Transverse colon (tissue), 4 donors: ENCODE measurements at regions not wholly inside any gene's neighbourhood (a gene's known extent, or its start where the extent isn't known, plus 50 kb on each side); places are given as distances from the start of the nearest gene placed in this dataset.

ENCODE experiments used
- DNase-seq: peaks from one replicate; pipeline ENCODE4 v3.0.0-alpha.2; 2019
- H3K27ac ChIP-seq, 4 donors: fragments of 200-600 bp; sonication (generic); 2 replicates each; pipeline ENCODE4 v1.5.1; 2016 to 2018; ENCODE audit warnings: inconsistent platforms in 4 of 4
- H3K27me3 ChIP-seq: fragments of 200-600 bp; sonication (generic); 2 replicates; pipeline ENCODE4 v1.5.1; 2017; ENCODE audit warnings: inconsistent platforms
- H3K36me3 ChIP-seq, 4 donors: fragments of 200-600 bp; sonication (generic); 2 replicates each; pipeline ENCODE4 v1.5.1; 2017 to 2019; ENCODE audit warnings: inconsistent platforms in 4 of 4
- H3K4me1 ChIP-seq, 4 donors: fragments of 200-600 bp; sonication (generic); 2 replicates each; pipeline ENCODE4 v1.5.1; 2017 to 2020; ENCODE audit warnings: inconsistent platforms in 4 of 4
- H3K4me3 ChIP-seq, 4 donors: fragments of 200-600 bp; sonication (generic); 1 replicate in 1 of 4; 2 replicates in 3 of 4; pipeline versions ENCODE4 v1.5.1 to v1.6.1; 2017 to 2019; ENCODE audit warnings: inconsistent platforms in 4 of 4
- H3K9me3 ChIP-seq, 2 donors: fragments of 200-600 bp; sonication (generic); 2 replicates each; pipeline ENCODE4 v1.5.1; 2017 to 2019; ENCODE audit warnings: inconsistent platforms in 2 of 2
- EP300 ChIP-seq: sonication (generic); formaldehyde crosslinking; IDR thresholded peaks from one replicate; pipeline ENCODE4 v1.6.1; 2017; ENCODE audit warnings: antibody characterized with exemption, low read depth
- POLR2A ChIP-seq: fragments of 450-650 bp; IDR thresholded peaks from one replicate; pipeline ENCODE4 v1.6.1; 2016; ENCODE audit warnings: antibody characterized with exemption, mild to moderate bottlenecking, moderate library complexity
- POLR2AphosphoS5 ChIP-seq, 3 donors: sonication (generic); formaldehyde crosslinking; IDR thresholded peaks; one replicate each; pipeline ENCODE4 v1.6.1; 2016; ENCODE audit warnings: antibody characterized with exemption in 3 of 3
- WGBS, 2 donors: methylation state at CpG; one replicate each; pipeline ENCODE4 v1.1.5; 2018; ENCODE audit warnings: low coverage in 1 of 2; 5-methylcytosine and 5-hydroxymethylcytosine counted together
- in situ Hi-C, 4 donors: fragments of 200-750 bp; cut with MboI; loops; one replicate each; pipeline versions ENCODE4 v1.15.0 to v1.15.1; 2017; ENCODE audit warnings: low sequenced_read_pairs in 3 of 4, low pct_ligation_motif_present in 1 of 4, low pct_unique_long_range_greater_than_20kb in 1 of 4
- intact Hi-C: fragments of 100-400 bp; cut with DNase I; formaldehyde crosslinking; loops from one replicate; pipeline ENCODE4 v1.15.1; 2023; ENCODE audit warnings: low total_unique reads
- TF ChIP-seq, protein P1 (sequence below), 5 experiments: fragments of 200-600 bp in 3 of 5; fragments of 450-650 bp in 2 of 5; sonication (generic) in 3 of 5; IDR thresholded peaks; 1 replicate in 2 of 5; 2 replicates in 3 of 5; pipeline ENCODE4 v1.5.1; 2016 to 2017; ENCODE audit warnings: antibody characterized with exemption in 5 of 5, inconsistent platforms in 3 of 5, mild to moderate bottlenecking in 2 of 5, moderate library complexity in 1 of 5

DNA sequence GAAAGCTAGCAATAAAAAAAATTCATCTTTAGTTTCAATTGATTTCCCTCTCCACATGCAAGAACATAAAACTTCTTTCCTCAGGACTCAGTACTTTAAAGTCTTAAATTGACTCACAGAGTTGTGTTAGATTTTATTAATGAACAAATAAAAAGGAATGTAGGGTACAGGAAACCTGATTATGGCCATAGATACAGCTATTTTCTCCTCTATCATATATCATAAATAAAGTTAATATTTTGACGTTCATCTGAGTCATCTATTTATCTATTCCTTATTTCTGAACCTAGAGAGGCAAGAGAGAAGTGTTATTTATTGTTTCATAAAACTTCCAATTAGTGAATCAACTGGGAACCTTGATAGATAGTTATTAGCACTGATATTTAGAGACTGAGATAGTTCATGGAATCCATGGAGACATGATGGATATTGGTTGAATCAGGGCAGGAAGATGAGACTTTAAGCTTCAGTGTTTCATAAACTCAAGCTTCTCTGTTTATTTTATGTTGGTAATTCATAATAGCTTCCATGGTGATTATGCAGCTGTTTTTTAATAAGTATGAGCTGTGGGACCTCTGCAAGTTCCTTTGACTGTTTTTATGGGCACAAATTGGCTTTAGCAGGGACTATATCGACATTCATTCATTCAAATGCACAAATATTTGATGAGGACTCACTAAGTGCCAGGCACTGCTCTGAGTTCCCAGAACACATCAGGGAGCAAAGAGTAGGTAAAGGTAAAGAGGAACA is 143.5 kb upstream of the TGFBR2 start:
- DNase-seq, result no peak
- Histone ChIP-seq H3K27me3 (no peaks in the 10 kb centered on the region), H3K4me3 (no peak overlapping the region), H3K27ac (peak overlapping the region in 3 of 4 donors; percentile 11 to 64 (median 15)), H3K4me1 (no peaks in the 10 kb centered on the region), H3K9me3 (no peaks in the 10 kb centered on the region), H3K36me3 (no peaks in the 10 kb centered on the region)
- intact Hi-C loops (no loop called here), in situ Hi-C loops (no loop called here)
- 75 to 82% methylated on average over 2 of the region's 2 CpGs for WGBS, 2 donors
- TF ChIP-seq, protein P1, sequence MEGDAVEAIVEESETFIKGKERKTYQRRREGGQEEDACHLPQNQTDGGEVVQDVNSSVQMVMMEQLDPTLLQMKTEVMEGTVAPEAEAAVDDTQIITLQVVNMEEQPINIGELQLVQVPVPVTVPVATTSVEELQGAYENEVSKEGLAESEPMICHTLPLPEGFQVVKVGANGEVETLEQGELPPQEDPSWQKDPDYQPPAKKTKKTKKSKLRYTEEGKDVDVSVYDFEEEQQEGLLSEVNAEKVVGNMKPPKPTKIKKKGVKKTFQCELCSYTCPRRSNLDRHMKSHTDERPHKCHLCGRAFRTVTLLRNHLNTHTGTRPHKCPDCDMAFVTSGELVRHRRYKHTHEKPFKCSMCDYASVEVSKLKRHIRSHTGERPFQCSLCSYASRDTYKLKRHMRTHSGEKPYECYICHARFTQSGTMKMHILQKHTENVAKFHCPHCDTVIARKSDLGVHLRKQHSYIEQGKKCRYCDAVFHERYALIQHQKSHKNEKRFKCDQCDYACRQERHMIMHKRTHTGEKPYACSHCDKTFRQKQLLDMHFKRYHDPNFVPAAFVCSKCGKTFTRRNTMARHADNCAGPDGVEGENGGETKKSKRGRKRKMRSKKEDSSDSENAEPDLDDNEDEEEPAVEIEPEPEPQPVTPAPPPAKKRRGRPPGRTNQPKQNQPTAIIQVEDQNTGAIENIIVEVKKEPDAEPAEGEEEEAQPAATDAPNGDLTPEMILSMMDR (IDR thresholded peaks at IDR 0.05), result no peak
- TF ChIP-seq POLR2AphosphoS5 (IDR thresholded peaks at IDR 0.05) (no peak), EP300 (no peak), POLR2A (no peak)

DNA sequence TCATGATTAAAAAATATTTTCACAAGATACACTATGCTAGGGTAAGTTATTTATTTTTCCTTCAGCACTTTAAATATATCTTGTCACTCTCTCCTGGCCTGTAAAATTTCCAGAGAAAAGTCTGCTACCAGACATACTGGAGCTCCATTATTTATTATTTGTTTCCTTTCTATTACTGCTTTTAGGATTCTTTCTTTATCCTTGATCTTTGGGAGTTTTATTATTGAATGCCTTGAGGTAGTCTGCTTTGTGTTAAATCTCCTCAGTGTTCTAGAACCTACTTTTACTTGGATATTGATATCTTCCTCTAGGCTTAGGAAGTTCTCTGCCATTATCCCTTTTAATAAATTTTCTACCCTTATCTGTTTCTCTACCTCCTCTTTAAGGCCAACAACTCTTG is 142.0 kb upstream of the TGFBR2 start:
- Histone ChIP-seq H3K4me3 (no peak overlapping the region), H3K9me3 (no peaks in the 10 kb centered on the region), H3K27me3 (no peaks in the 10 kb centered on the region), H3K4me1 (no peaks in the 10 kb centered on the region), H3K36me3 (no peaks in the 10 kb centered on the region), H3K27ac (peak overlapping the region in 3 of 4 donors; percentile 7 to 64 (median 48))
- in situ Hi-C loops (no loop called here), intact Hi-C loops (no loop called here)
- no peak for DNase-seq
- TF ChIP-seq POLR2AphosphoS5 (IDR thresholded peaks at IDR 0.05) (no peak), EP300 (no peak), POLR2A (no peak)
- TF ChIP-seq, protein P1 (IDR thresholded peaks at IDR 0.05), result no peak

DNA sequence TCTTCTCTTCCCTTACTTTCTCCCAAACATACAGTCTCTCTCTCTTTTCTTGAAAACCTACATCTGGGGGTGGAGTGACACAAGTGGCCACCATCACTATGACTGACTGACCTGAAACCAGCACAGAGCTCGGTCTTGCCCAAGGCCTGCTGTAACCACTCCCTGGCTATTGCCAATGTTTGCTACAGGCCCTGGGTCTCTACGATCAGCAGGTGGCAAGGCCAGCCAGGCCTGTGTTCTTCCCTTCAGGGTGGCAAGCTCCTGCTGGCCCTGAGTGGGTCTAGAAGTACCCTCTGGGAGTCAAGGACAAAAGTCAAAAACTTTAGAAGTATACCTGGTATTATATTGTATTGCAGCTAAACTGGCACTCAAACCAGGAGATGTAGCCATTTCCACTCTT is 140.9 kb upstream of the TGFBR2 start:
- Histone ChIP-seq H3K36me3 (no peaks in the 10 kb centered on the region), H3K27ac (peak overlapping the region in 3 of 4 donors; percentile 0 to 64 (median 48)), H3K27me3 (no peaks in the 10 kb centered on the region), H3K4me1 (no peaks in the 10 kb centered on the region), H3K4me3 (no peak overlapping the region), H3K9me3 (no peaks in the 10 kb centered on the region)
- 100% methylated on average over 2 of the region's 2 CpGs; no CpG with 5 or more reads in 1 of the 2 donors for WGBS, 2 donors
- in situ Hi-C loops (no loop called here), intact Hi-C loops (no loop called here)
- TF ChIP-seq, protein P1 (IDR thresholded peaks at IDR 0.05), result no peak
- TF ChIP-seq POLR2AphosphoS5 (IDR thresholded peaks at IDR 0.05) (no peak), POLR2A (no peak), EP300 (no peak)
- no peak for DNase-seq

DNA sequence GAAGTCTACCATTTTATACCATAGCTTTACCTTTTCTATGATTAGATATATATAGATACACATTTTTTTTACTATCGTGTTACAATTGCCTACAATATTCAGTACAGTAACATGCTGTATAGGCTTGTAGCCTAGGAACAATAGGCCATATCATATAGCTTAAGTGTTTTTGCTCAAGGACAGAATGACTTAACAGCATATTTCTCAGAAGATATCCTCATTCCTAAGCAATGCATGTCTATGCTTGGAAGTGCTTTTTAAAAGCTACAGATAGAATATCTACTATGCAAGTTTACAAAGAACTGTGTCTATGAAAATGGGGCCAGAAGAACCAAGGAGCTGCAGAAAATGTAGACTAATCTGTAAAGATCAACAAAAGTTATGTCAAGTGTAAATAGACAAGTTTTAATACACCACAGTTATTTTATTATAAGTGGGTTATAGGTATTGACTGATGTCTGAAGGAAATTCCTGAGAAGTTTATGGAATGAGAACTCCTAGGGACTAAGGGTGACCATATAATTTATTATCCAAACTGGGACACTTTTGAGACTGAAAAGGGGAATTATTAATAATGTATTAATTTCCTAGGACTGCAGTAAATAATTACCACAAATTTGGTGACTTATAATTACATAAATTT is 138.7 kb upstream of the TGFBR2 start:
- WGBS, 2 donors, result 95 to 100% methylated on average over 1 of the region's 1 CpG
- intact Hi-C loops, result no loop called here
- in situ Hi-C loops, result no loop called here

DNA sequence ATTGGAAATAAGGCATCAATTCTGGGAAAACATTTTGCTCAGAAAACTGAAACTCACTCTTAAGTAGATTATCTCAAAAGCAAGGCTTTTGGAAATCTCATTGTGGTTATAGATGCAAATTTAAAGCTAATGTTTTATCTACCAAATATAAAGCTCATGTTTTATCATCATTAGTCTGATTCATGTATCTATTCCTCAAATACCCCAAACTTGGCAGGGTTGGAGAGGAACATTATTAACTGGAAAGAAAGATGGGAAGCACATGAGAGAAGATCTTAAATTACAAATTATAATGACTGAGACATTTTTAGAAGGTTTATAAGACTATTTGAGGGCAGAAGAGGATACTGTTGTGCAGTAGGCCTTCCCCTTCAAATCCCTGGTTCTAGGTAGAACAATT is 137.3 kb upstream of the TGFBR2 start:
- Histone ChIP-seq H3K27me3 (no peaks in the 10 kb centered on the region), H3K9me3 (no peaks in the 10 kb centered on the region), H3K4me1 (no peaks in the 10 kb centered on the region), H3K36me3 (no peaks in the 10 kb centered on the region), H3K27ac (no peak overlapping the region), H3K4me3 (no peak overlapping the region)
- TF ChIP-seq, protein P1 (IDR thresholded peaks at IDR 0.05), result no peak
- no peak for TF ChIP-seq POLR2A
- TF ChIP-seq EP300, result no peak
- DNase-seq, result no peak
- intact Hi-C loops (no loop called here), in situ Hi-C loops (no loop called here)

More for the DNA sequence above, 138.7 kb upstream of the TGFBR2 start:
- Histone ChIP-seq H3K27ac (no peak overlapping the region), H3K9me3 (no peaks in the 10 kb centered on the region), H3K4me3 (no peak overlapping the region), H3K27me3 (no peaks in the 10 kb centered on the region), H3K4me1 (no peaks in the 10 kb centered on the region), H3K36me3 (no peaks in the 10 kb centered on the region)
- no peak for DNase-seq
- no peak for TF ChIP-seq EP300
